ENCODE measurements at regions not wholly inside any gene's neighbourhood (a gene's known extent, or its start where the extent isn't known, plus 50 kb on each side); places are given as distances from the start of the nearest gene placed in this dataset.

GRCh38 chr1:87452648-87453047 lies 124.0 kb downstream of the LMO4 start:
- Histone ChIP-seq H3K36me3 (no peaks in the 10 kb centered on the region), H3K27ac (no peak overlapping the region), H3K27me3 (no peaks in the 10 kb centered on the region), H3K4me1 (no peaks in the 10 kb centered on the region), H3K4me3 (no peak overlapping the region), H3K9me3 (peaks cover 0 to 4% (median 0%) of the 10 kb centered on the region in 4 donors)
- no peak for DNase-seq (ENCODE audit: low spot score in 2 of 2)
- TF ChIP-seq POLR2A (IDR thresholded peaks at IDR 0.05) (no peak), EP300 (IDR thresholded peaks at IDR 0.05) (no peak)
- TF ChIP-seq, protein P1, sequence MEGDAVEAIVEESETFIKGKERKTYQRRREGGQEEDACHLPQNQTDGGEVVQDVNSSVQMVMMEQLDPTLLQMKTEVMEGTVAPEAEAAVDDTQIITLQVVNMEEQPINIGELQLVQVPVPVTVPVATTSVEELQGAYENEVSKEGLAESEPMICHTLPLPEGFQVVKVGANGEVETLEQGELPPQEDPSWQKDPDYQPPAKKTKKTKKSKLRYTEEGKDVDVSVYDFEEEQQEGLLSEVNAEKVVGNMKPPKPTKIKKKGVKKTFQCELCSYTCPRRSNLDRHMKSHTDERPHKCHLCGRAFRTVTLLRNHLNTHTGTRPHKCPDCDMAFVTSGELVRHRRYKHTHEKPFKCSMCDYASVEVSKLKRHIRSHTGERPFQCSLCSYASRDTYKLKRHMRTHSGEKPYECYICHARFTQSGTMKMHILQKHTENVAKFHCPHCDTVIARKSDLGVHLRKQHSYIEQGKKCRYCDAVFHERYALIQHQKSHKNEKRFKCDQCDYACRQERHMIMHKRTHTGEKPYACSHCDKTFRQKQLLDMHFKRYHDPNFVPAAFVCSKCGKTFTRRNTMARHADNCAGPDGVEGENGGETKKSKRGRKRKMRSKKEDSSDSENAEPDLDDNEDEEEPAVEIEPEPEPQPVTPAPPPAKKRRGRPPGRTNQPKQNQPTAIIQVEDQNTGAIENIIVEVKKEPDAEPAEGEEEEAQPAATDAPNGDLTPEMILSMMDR (IDR thresholded peaks at IDR 0.05), result no peak

GRCh38 chr1:87457408-87457807 lies 128.7 kb downstream of the LMO4 start:
- 47 to 90% methylated on average over 2 of the region's 2 CpGs for WGBS, 2 donors
- no peak for DNase-seq (ENCODE audit: low spot score in 2 of 2)
- H3K36me3 ChIP-seq, result no peaks in the 10 kb centered on the region
- no peak overlapping the region for H3K27ac ChIP-seq
- no peaks in the 10 kb centered on the region for H3K4me1 ChIP-seq
- TF ChIP-seq, protein P1 (IDR thresholded peaks at IDR 0.05), result no peak
- no peak overlapping the region for H3K4me3 ChIP-seq
- peaks cover 0 to 9% (median 2%) of the 10 kb centered on the region in 4 donors for H3K9me3 ChIP-seq
- no peaks in the 10 kb centered on the region for H3K27me3 ChIP-seq

DNA sequence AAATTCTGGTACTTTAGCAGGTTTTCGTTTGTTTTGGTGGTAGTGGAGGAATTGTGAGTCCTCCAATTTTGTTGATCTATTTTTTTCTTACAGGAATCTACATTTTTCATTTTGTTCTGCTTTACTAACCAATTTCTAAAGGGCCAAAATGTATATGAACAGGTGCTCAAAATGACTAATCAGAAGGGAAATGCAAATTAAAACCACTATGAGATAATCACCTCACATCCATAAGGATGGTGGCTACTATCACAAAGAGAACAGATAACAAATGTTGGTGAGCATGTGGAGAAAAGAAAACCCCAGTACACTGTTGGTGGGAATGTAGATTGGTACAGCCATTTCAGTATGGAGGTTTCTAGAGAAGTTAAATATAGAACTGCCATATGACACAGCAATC lies 134.2 kb downstream of the LMO4 start:
- Histone ChIP-seq H3K9me3 (peaks cover 0 to 9% (median 0%) of the 10 kb centered on the region in 4 donors), H3K27ac (no peak overlapping the region), H3K36me3 (no peaks in the 10 kb centered on the region), H3K27me3 (no peaks in the 10 kb centered on the region), H3K4me1 (peaks cover 0 to 4% (median 0%) of the 10 kb centered on the region in 4 donors), H3K4me3 (no peak overlapping the region)
- TF ChIP-seq, protein P1 (IDR thresholded peaks at IDR 0.05), result no peak
- no peak for TF ChIP-seq EP300 (IDR thresholded peaks at IDR 0.05)
- TF ChIP-seq POLR2A (IDR thresholded peaks at IDR 0.05), result no peak
- no peak for DNase-seq (ENCODE audit: low spot score in 2 of 2)
- 89 to 100% methylated on average over 1 of the region's 1 CpG for WGBS, 2 donors

DNA sequence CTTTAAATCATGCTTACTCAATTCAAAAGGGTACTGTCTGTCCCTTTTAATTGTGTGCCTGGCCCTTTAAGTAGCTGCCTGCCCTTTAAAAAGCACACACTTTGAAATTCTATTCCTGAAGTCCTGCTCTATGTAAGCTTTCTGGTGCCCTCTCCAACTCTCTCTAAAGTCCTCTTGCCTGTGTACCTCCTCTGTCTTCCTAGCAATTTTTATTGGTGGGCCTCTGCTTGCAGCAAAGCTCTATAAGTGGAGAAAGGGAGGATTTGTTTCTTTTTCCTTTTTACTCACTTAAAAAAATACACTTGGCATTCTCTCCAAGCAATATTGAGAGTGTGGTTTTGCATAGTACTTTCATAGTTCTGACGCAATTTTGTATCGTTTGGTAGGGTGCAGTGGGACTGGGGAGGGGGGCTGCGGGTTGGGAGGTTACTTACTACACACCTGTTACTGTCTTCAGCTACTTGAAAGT lies 135.4 kb downstream of the LMO4 start:
- peaks cover 0 to 5% (median 0%) of the 10 kb centered on the region in 4 donors for H3K9me3 ChIP-seq
- TF ChIP-seq POLR2A (IDR thresholded peaks at IDR 0.05) (no peak), EP300 (IDR thresholded peaks at IDR 0.05) (no peak)
- TF ChIP-seq, protein P1 (IDR thresholded peaks at IDR 0.05), result no peak
- H3K36me3 ChIP-seq, result no peaks in the 10 kb centered on the region
- no peak for DNase-seq (ENCODE audit: low spot score in 2 of 2)
- H3K4me1 ChIP-seq, result peaks cover 0 to 4% (median 0%) of the 10 kb centered on the region in 4 donors
- no peaks in the 10 kb centered on the region for H3K27me3 ChIP-seq
- no peak overlapping the region for H3K27ac ChIP-seq
- H3K4me3 ChIP-seq, result no peak overlapping the region
- 18 to 25% methylated on average over 3 of the region's 3 CpGs for WGBS, 2 donors

- 79 to 89% methylated on average over 7 of the region's 7 CpGs for WGBS, 2 donors
- Histone ChIP-seq H3K27ac (no peak overlapping the region), H3K4me3 (no peak overlapping the region), H3K9me3 (peaks cover 0 to 2% (median 0%) of the 10 kb centered on the region in 4 donors), H3K36me3 (no peaks in the 10 kb centered on the region), H3K27me3 (no peaks in the 10 kb centered on the region), H3K4me1 (peaks cover 0 to 4% (median 0%) of the 10 kb centered on the region in 4 donors)
- TF ChIP-seq POLR2A (IDR thresholded peaks at IDR 0.05), result no peak
- TF ChIP-seq, protein P1 (IDR thresholded peaks at IDR 0.05), result no peak
- no peak for TF ChIP-seq EP300 (IDR thresholded peaks at IDR 0.05)
- DNase-seq (ENCODE audit: low spot score in 2 of 2), result no peak
Measured at GRCh38 chr1:87466621-87467020, 137.9 kb downstream of the LMO4 start.
